Astrocyte (in vitro differentiated cells and primary cell): ENCODE measurements at regions not wholly inside any gene's neighbourhood (a gene's known extent, or its start where the extent isn't known, plus 50 kb on each side); places are given as distances from the start of the nearest gene placed in this dataset.

Experiments used
- DNase-seq: peaks from one replicate; pipeline ENCODE4 v3.0.0-alpha.2; 2010; ENCODE audit warnings: low read depth
- FAIRE-seq: peaks from 2 replicates; lab custom pipeline; 2011; peaks lifted over from hg19 to GRCh38; lab: Jason Lieb, UNC
- H2AFZ ChIP-seq: 2 replicates; pipeline ENCODE4 v1.6.0; 2012; ENCODE audit warnings: low read depth, low read length, inconsistent platforms
- H3K27ac ChIP-seq: 2 replicates; pipeline ENCODE4 v1.5.1; 2011; ENCODE audit warnings: low read depth, low read length, inconsistent platforms
- H3K27me3 ChIP-seq: 2 replicates; pipeline ENCODE4 v1.6.0; 2011; ENCODE audit warnings: low read length, inconsistent platforms; ENCODE audit not compliant: insufficient read depth
- H3K36me3 ChIP-seq: 2 replicates; pipeline ENCODE4 v1.5.1; 2011; ENCODE audit warnings: low read length, inconsistent platforms; ENCODE audit not compliant: insufficient read depth
- H3K4me1 ChIP-seq: 2 replicates; pipeline ENCODE4 v1.5.1; 2011; ENCODE audit warnings: low read length, inconsistent platforms; ENCODE audit not compliant: insufficient read depth
- H3K4me2 ChIP-seq: 2 replicates; pipeline ENCODE4 v1.6.0; 2012; ENCODE audit warnings: low read length, inconsistent platforms
- H3K4me3 ChIP-seq: 2 replicates; pipeline ENCODE4 v1.5.1; 2011; ENCODE audit warnings: low read depth, mild to moderate bottlenecking, low read length, inconsistent platforms; ENCODE audit not compliant: insufficient read depth
- H3K79me2 ChIP-seq: 2 replicates; pipeline ENCODE4 v1.6.0; 2012; ENCODE audit warnings: mild to moderate bottlenecking, low read length, inconsistent platforms; ENCODE audit not compliant: insufficient read depth
- H3K9ac ChIP-seq: 2 replicates; pipeline ENCODE4 v1.6.0; 2012; ENCODE audit warnings: mild to moderate bottlenecking, low read length, inconsistent platforms
- H3K9me3 ChIP-seq: 2 replicates; pipeline ENCODE4 v1.5.1; 2012; ENCODE audit warnings: low read depth, mild to moderate bottlenecking, low read length, inconsistent platforms; ENCODE audit not compliant: insufficient read depth
- H4K20me1 ChIP-seq: 2 replicates; pipeline ENCODE4 v1.6.0; 2012; ENCODE audit warnings: low read length, inconsistent platforms; ENCODE audit not compliant: insufficient read depth
- H3K27ac Mint-ChIP-seq: one replicate; pipeline ENCODE4 v1.8.0; 2021; ENCODE audit warnings: mild to moderate bottlenecking, mixed read lengths; ENCODE audit not compliant: unreplicated experiment
- H3K27me3 Mint-ChIP-seq: one replicate; pipeline ENCODE4 v1.8.0; 2021; ENCODE audit warnings: low read depth, mixed read lengths; ENCODE audit not compliant: unreplicated experiment
- H3K36me3 Mint-ChIP-seq: one replicate; pipeline ENCODE4 v1.8.0; 2021; ENCODE audit warnings: low read depth, mixed read lengths; ENCODE audit not compliant: unreplicated experiment
- H3K4me1 Mint-ChIP-seq: one replicate; pipeline ENCODE4 v1.8.0; 2021; ENCODE audit warnings: low read depth, mixed read lengths; ENCODE audit not compliant: unreplicated experiment
- H3K4me3 Mint-ChIP-seq: one replicate; pipeline ENCODE4 v1.8.0; 2021; ENCODE audit warnings: mild to moderate bottlenecking, moderate library complexity, mixed read lengths; ENCODE audit not compliant: unreplicated experiment
- H3K9me3 Mint-ChIP-seq: one replicate; pipeline ENCODE4 v1.8.0; 2021; ENCODE audit warnings: mild to moderate bottlenecking, mixed read lengths; ENCODE audit not compliant: unreplicated experiment
- EZH2 ChIP-seq: IDR thresholded peaks from 2 replicates; pipeline ENCODE4 v1.6.1; 2012; ENCODE audit warnings: mild to moderate bottlenecking, low read length, inconsistent platforms; ENCODE audit not compliant: insufficient read depth
- TF ChIP-seq, protein P1 (sequence below): IDR thresholded peaks from 2 replicates; pipeline ENCODE4 v1.5.1; 2011; ENCODE audit warnings: low read depth, mild to moderate bottlenecking, inconsistent platforms, low read length, moderate library complexity; ENCODE audit not compliant: insufficient read depth

DNA sequence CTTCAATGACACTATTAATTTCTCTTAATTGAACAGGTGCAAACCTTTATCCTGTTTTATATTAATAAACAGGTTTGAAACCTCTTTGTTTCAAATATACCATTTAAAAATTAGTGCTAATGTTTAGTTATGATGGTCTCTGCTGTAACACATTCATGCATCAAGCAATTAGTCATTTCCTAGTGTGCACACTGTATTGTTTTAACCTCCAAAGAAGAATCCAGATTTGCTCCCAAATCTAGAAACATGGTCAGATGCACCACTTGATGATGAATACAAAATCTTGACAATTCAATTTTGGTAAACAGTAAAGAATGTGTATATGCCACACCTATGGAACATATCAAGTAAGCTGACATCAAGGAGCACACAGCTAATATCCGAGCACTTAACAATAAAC is 157.1 kb downstream of the TRIML1 start:
- FAIRE-seq: no peak
- no peaks in the 10 kb centered on the region for H3K36me3 ChIP-seq
- H3K27me3 Mint-ChIP-seq: no peaks in the 10 kb centered on the region

DNA sequence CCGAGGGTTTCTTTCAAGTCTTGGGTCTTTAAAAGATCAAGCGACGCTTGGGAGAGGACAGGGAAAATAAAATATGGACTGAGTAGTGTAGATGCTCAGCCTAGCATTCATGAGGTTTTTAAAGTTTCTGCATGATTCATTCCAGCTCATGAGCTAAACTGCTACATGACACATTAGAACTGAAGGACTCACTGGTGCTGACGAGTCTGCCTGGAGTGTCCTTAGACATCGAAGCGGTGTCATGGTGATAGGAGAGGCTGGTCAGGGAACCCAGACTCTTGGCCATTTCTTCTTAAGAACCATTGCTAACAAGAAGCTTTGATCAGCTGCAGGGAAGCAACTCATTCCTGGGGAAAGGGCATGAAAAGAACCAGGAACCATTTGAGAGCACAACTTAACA is 158.6 kb downstream of the TRIML1 start:
- H3K27ac Mint-ChIP-seq: peak overlapping the region; percentile 81
- H3K27me3 Mint-ChIP-seq: no peaks in the 10 kb centered on the region
- H3K4me3 Mint-ChIP-seq: no peak overlapping the region
- Histone ChIP-seq H3K27me3 (no peaks in the 10 kb centered on the region), H2AFZ (no peak overlapping the region), H3K36me3 (no peaks in the 10 kb centered on the region), H3K27ac (no peak overlapping the region), H3K9me3 (no peaks in the 10 kb centered on the region), H3K9ac (no peak overlapping the region), H3K4me3 (no peak overlapping the region), H3K79me2 (no peaks in the 10 kb centered on the region), H3K4me2 (no peak overlapping the region), H4K20me1 (no peaks in the 10 kb centered on the region), H3K4me1 (no peaks in the 10 kb centered on the region)
- DNase-seq (no peak), FAIRE-seq (no peak)
- no peaks in the 10 kb centered on the region for H3K36me3 Mint-ChIP-seq
- H3K9me3 Mint-ChIP-seq: no peaks in the 10 kb centered on the region
- TF ChIP-seq EZH2: no peak
- TF ChIP-seq, protein P1, sequence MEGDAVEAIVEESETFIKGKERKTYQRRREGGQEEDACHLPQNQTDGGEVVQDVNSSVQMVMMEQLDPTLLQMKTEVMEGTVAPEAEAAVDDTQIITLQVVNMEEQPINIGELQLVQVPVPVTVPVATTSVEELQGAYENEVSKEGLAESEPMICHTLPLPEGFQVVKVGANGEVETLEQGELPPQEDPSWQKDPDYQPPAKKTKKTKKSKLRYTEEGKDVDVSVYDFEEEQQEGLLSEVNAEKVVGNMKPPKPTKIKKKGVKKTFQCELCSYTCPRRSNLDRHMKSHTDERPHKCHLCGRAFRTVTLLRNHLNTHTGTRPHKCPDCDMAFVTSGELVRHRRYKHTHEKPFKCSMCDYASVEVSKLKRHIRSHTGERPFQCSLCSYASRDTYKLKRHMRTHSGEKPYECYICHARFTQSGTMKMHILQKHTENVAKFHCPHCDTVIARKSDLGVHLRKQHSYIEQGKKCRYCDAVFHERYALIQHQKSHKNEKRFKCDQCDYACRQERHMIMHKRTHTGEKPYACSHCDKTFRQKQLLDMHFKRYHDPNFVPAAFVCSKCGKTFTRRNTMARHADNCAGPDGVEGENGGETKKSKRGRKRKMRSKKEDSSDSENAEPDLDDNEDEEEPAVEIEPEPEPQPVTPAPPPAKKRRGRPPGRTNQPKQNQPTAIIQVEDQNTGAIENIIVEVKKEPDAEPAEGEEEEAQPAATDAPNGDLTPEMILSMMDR: no peak
- H3K4me1 Mint-ChIP-seq: peaks cover 4% of the 10 kb centered on the region

More for the DNA sequence above, 157.1 kb downstream of the TRIML1 start:
- no peaks in the 10 kb centered on the region for H3K4me1 ChIP-seq
- H3K4me2 ChIP-seq: no peak overlapping the region
- Mint-ChIP-seq H3K4me1 (peaks cover 4% of the 10 kb centered on the region), H3K4me3 (no peak overlapping the region), H3K9me3 (no peaks in the 10 kb centered on the region), H3K36me3 (no peaks in the 10 kb centered on the region), H3K27ac (no peak overlapping the region)
- no peak for TF ChIP-seq EZH2
- TF ChIP-seq, protein P1: no peak
- no peak overlapping the region for H3K27ac ChIP-seq
- H3K4me3 ChIP-seq: no peak overlapping the region
- no peaks in the 10 kb centered on the region for H3K27me3 ChIP-seq
- no peaks in the 10 kb centered on the region for H4K20me1 ChIP-seq
- no peak overlapping the region for H3K9ac ChIP-seq
- H3K9me3 ChIP-seq: no peaks in the 10 kb centered on the region
- no peak for DNase-seq
- H2AFZ ChIP-seq: no peak overlapping the region
- H3K79me2 ChIP-seq: no peaks in the 10 kb centered on the region

DNA sequence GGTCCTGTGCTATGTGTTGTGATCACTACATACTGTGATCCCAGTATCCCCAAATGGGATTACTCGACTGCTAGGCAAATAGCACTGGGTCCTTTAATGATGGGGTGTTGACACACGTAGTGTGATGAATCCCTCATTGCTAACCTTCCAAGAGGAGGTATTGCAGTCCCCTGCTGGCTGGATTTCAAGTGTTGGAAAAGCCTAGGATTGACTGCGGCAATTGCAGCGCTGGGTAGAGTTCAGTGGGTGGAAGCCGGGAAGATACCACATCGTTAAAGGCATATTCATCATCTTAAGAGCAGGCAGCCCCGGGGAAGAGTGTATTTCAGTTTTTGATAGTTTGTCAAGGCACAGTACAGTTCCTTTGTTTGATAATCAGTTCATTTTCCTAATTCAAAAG is 159.9 kb downstream of the TRIML1 start:
- H3K36me3 ChIP-seq: no peaks in the 10 kb centered on the region
- H3K4me1 Mint-ChIP-seq: peaks cover 4% of the 10 kb centered on the region
- no peak for DNase-seq
- H3K4me3 Mint-ChIP-seq: no peak overlapping the region
- no peak overlapping the region for H3K27ac Mint-ChIP-seq
- H3K4me1 ChIP-seq: no peaks in the 10 kb centered on the region
- H3K4me2 ChIP-seq: no peak overlapping the region
- no peaks in the 10 kb centered on the region for H3K9me3 ChIP-seq
- no peak overlapping the region for H2AFZ ChIP-seq
- no peaks in the 10 kb centered on the region for H4K20me1 ChIP-seq
- H3K36me3 Mint-ChIP-seq: no peaks in the 10 kb centered on the region
- H3K4me3 ChIP-seq: no peak overlapping the region
- H3K27ac ChIP-seq: no peak overlapping the region
- no peak for FAIRE-seq
- H3K9me3 Mint-ChIP-seq: no peaks in the 10 kb centered on the region
- H3K27me3 ChIP-seq: no peaks in the 10 kb centered on the region
- no peak overlapping the region for H3K9ac ChIP-seq
- no peaks in the 10 kb centered on the region for H3K27me3 Mint-ChIP-seq
- no peaks in the 10 kb centered on the region for H3K79me2 ChIP-seq
- no peak for TF ChIP-seq EZH2
- TF ChIP-seq, protein P1: no peak
